SK-N-DZ (cell line): ENCODE measurements at regions not wholly inside any gene's neighbourhood (a gene's known extent, or its start where the extent isn't known, plus 50 kb on each side); places are given as distances from the start of the nearest gene placed in this dataset.
A peak's percentile ranks its signal among the peaks of the same experiment; 100 is the strongest.

Source experiments
- DNase-seq: peaks from one replicate; pipeline ENCODE4 v3.0.0-alpha.2; 2015; ENCODE audit warnings: low spot score

DNA sequence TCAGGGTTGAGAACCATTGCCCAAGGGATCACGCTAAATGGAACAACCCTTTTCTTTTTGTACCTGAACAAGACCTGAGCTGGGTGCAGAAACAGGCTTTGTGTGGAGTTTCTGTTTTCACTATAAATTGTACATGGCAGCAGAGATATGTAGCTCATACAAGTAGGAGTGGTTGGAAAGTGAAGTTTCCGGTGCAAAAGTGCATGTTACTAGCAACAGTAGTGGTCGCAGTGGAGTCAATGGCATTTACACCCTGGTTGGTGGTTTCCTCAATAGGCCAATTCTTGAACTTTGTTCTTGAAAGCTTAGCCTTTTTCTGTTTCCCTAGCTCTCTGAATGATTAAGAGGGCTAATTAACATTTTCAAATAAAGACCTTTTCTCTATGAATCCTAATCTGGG, 170.7 kb downstream of the NEBL start:
- no peak for DNase-seq

DNA sequence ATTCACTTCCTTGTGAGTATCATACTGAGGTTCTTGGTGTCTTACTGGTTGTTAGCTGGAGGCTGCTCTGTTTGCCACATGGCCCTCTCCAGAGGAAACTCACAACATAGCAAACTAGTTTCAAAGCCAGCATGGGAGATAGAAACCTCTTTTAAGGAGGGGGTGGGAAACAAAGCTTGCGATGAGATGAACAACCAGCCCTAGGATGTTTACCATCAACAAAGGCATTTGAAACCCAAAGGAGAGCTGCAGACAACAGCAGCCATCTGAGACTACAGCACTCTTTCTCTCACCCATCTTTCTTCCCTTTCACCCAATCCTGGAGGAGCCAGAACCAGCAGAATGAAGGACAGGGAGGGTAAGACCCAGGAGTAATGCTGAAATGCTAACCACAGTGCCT, 182.1 kb downstream of the NEBL start:
- DNase-seq, result no peak

DNA sequence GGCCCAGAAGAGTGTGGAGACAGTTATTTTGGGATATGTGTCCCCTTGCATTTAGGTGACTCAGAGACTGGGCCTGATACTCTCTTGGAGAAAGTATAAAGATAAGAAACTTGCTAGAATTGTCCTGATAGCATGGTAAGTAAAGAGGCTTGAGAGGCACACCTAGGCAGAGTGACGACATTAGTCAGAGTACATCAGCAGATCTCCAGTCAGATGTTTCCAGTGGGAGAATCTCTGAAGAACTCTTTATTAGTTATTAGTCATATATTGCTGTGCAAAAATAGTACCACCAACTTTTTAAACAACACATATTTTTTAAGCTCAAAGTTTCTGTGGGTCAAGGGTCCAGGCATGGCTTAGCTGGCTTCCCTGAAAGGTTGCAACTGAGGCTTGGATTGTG, 182.6 kb downstream of the NEBL start:
- DNase-seq, result no peak

DNA sequence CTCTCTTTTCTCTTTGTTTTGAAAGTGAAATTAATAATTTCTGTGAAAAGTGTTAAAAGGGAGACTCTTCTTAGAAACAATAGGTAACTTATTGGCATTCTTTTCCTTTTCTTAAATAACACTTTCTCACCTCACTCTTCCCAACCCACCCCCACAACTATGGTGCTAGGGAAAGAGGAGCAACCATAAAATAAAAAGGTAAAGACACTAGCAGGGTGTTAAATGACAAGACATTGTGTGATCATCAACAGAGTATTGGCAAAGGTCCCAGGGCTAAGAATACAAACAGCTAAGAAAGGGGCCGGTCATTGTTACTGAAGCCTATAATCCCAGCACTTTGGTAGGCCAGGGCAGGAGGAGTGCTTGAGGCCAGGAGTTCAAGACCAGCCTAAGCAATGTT, 183.7 kb downstream of the NEBL start:
- DNase-seq, result no peak

DNA sequence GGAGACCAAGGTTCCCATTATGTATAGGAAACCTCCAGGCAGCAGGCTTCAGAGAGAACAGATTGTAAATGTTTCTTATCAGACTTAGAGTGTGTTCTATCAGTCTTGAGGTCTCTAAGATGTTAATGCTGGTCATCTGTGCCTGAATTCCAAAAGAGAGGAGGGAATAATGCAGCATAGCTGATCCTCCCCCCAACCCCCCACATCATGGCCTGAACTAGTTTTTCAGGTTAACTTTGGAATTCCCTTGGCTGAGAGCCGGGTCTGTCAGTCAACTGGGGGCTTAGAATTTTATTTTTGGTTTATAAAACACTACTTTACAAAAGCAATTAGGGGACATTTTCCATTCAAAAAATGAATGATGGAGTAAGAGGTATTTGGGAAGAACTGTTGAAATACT, 184.3 kb downstream of the NEBL start:
- DNase-seq, result no peak

DNA sequence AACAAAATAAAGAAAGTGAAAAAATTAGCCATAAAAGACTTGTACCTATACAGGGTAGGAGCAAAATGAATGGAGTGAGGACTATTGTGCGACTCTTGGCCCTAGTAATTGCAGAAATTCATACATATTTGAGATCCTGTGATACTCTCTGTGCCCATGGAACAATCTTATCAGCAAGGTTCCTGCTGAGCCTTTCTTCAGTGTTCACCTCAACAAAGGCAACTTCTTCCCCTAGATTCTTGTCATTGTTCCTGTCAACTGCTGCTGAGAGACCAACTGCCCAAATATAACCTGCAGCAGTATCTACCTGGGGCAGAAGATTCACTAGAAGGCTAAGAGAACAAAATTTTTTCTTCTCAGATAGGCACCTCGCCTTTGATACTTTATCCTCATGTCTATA, 187.4 kb downstream of the NEBL start:
- no peak for DNase-seq

DNA sequence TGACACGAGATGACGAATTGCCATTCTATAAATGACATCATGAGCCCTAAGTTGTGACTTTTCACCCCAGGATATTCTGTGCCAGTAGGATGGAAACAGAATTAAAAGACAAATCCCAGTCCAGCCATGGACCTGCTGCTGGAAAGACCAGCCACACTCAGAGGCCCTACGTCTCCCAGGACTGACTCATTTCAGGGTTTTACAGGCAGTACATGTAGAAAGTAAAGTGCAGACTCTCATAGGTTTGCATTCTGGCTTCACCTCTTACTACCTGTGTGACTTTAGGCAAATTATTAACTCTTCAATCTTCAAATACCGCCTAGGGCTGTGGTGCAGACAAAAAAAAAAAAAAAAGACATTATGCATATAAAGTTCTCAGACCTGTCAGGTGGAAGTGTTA, 188.8 kb downstream of the NEBL start:
- no peak for DNase-seq

DNA sequence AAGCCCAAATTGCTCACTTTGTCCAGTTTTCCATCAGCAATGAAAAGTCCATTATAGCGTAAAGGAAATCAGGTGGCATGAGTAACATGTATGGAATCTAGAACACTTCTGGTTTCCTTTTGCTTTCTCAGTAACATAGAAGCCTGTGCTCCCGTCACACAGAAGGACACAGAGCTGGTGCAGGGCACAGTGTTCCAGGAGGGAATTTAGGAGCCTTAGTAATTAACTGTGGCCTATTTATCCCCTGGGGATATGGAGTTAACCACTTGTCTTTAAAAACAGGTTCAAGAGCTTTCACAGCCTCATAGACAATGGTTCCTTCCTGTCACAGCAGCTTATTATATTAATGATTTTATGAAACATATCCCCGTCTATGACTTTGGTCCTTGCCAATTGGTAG, 189.9 kb downstream of the NEBL start:
- no peak for DNase-seq

DNA sequence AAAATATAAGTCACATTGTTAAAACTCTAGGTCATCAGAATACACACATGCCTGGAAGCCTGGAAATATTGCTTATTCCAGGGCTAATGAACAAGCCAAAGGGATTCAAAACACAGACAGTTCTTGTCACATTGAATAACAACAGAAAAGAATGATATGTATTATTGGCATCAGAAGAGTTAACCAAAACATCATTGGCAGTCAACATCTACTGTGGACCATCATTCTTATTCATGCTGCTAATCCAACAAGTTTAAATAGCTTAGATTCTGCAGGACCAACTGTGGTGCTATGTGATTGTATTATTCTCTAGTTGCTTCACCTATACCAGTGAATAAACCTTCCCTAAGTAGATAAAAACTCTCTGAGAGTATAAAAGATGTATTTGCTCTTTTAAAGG, 198.3 kb downstream of the NEBL start:
- DNase-seq, result no peak

DNA sequence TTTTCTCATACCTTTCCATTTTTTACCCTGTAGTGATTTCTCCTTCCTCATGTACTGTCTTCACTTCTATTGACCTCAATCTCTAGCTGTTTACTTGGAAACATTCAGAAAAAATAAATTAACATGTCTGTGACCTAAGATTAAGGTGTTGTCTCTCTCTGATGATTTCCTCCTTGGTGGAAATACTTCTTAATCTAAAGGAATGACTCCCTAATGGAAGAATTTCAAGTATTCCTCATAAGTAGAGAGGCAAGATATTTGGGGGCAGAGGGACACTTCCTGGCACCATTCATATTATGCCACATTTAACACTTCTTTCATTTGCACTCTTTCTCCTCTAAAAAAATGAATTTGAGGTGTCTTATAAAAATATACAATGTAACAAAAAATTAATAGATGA, 202.8 kb downstream of the NEBL start:
- no peak for DNase-seq

DNA sequence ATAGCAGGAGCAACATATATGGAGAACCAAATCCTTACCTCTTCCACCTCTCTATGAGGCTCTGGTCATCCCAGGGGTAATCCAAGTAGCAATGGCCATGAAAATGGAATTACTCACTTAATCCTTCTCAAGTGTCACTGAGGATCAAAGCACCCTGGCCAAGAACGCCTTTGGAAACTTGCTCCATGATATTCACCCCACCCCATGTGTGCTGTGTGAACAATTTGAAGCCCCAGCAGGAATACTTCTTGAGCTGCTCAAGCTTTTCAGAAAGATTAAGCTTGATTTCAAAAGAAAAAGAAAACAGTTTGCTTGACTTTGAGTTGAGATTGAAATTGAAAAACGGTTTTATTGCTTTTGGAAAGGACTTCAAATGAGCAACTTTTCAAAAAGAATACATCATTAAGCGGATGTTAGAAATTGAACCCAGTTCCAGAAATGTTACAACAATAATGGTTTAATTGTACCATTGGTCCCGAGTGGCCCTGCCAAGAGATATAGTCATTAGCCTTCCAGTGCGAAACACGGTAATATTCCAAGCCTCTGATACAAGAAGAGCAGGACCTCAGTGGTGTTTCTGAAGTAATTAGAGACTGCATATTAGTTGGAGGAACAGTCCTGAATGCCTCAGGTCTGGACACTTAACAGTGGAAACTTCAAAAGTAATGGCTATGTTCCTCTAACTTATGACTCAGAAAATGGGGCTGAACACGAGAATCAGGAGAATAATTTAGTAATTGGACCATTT, 208.1 kb downstream of the NEBL start:
- DNase-seq, result no peak

DNA sequence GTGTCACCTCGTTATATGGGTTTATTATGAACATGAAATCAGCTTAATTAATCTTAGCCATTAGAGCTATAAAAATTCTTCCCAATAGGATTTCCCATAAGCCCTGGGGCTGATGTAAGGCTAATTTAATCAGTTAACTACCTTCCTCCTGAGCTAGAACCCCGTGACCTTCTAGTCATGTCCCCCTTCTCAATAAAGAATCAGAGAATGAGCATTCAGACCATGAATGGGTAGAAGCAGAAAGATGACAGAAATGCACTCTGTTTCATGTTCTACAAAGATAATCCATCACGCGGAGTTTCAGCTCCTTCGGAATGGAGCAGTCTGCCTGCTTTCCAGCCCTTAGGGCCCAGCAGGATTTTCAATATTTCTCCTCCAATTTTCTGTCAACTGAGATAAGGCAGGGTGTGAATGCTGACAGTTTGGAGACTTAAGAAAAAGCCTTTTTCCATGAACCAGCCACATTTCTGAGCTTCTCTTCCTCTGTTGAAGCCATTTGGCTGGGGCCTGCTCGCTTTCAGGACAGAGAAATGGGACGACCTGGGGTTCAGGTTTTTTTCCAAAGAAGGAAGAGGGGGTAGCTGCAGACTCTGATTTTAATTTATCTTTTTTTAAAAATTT, 211.0 kb downstream of the NEBL start:
- DNase-seq, result no peak

DNA sequence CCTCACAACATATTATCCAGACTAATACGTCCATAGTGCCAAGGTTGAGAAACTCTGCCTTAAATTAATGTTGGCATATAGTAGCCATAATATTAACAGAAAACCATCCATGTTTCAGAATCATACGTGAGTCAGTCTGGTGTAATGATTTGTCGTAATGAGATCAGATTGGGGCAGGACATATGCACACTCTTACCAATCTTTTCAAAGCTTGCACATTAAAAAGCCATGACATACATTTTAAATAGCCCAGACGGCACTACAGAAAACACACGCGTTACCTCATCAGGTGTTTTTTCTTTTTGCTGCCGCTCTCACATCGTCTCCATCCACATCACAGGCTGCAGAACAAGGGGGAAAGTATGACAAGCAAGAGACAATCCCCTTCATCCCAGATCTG, 211.6 kb downstream of the NEBL start:
- DNase-seq, result no peak

DNA sequence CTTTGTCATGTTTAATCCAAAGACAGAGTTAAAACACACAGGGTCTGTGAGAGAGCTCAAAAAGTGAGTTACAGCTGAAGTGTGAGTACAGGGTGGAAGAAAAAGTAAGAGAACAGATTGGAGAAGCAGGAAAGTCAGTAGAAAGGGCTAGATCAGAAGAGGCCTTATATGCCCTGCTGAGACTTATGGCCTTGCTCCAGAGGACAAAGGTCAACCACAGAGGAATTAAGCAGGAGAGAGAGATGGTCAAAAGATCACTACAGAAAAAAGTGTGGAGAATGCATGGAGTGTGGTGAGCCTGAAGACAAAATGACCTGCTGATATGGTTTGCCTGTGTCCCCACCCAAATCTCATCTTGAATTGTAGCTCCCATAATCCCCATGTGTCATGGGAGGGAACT, 213.8 kb downstream of the NEBL start:
- no peak for DNase-seq

DNA sequence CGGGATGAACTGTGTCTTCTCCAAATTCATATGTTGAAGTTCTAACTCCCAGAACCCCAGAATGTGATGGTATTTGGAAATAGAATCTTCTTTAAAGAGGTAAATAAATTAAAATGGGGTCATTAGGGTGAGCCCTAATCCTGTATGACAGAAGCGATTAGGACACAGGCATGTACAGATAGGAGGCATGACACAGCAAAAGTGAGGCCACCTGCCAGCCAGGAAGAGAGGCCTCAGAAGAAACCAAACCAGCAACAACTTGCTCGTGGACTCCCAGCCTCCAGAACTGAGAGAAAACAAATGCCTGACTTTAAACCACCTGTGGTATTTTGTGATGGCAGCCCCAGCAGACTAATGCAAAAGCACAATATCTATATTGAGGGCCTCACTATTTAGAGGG, 214.3 kb downstream of the NEBL start:
- peak; percentile 4 for DNase-seq

DNA sequence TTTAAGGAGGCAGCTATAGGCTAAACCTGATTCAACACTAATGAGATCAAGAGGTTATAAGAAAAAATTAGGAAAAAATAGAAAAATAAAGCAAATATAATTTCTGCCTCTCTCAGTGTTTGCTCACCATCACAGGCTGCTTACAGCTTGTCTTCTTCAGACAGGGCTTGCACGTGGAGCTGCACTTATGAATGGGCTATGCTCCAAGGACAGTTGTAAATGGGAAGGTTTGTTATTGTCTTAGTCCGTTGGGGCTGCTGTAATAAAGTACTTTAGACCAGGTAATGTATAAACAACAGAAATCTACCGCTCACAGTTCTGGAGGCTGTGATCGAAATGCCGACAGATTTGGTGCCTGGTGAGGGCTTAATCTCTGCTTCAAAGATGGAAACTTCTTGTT, 219.8 kb downstream of the NEBL start:
- DNase-seq, result no peak

DNA sequence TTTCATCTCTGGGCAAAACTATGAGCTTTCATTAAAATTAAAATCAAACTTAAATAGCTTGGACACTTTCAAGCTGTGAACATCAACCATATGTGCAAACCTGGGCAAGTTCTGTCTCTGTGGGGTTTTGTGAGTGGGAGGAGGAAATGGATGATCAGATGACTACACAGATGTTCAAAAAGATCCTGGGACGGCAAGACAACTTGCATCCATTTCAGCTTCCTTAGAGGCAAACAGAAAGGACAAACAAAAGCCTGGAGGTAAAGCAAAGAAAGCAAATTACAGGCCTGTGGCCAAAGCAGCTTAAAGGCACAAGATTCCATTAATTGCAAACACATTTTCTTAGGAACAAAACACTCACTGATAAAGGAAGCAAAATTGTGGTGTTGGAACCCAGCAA, 222.2 kb downstream of the NEBL start:
- DNase-seq, result no peak

DNA sequence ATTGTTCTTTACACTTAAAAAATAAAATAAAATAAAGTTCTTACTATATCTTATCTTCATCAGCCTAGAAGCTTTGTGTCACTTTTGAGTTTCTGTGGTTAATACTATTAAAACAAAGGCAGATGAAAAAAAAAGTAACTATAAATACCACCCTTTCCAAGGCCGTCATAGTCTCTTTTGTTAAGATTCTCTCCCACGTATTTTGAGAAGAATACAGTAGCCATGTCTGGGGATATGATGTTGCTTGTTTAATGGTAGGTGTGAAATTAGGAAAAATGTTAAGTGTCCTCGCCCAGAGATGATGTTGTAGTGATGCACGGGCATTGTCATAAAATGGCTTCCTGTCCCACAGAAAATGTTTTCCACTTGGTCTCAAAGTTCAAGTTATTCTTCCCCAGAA, 223.9 kb downstream of the NEBL start:
- no peak for DNase-seq

DNA sequence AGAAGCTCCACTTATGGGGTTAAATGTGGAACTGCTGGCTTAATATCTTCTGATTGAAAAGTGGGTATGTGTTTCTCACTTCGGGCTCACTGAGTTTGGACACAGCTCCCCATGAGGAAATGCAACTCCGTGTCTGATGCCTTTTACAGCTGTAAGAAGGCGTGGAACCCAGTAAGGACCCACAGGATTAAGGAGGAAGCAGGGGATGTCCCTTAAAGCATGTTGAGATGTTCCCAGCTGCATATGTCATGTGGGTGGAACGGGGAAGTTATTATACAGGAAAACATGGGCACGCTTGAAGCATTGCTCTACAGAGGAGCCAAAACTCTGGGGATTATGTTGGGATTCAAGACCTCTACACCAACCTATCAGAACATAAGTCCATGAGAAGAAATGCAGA, 224.4 kb downstream of the NEBL start:
- no peak for DNase-seq

DNA sequence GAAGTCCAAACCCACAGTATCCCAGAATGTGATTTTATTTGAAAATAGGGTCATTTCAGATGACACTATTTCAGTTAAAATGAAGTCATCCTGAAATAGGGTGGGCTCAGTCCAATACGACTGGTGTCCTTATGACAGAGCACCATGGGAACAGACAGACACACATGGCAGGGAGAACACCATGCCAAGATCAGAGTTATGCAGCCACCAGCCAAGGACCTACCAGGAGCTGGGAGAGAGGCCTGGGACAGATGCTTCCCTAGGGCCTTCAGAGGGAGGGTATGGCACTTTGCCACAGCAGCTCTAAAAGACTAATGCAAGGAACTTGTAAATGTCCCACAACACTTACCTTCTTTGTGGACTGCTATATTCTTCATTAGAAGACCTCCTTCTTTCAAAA, 226.5 kb downstream of the NEBL start:
- DNase-seq, result no peak

DNA sequence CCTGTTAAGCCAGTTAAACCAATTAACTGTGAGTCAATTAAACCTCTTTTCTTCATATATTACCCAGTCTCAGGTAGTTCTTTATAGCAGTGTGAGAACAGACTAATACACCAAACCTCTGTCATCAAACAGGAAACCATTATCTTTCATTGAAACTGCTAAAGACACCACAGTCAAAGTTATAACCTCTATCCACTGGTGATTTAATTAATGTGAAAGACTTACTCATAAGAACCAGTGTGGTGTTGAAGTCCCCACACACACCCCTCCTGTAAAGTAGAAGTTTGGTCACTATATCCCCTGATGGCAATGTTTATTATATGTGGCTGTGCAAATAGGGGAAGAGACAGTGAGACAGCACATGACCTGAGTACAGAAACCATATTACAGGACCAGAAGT, 228.1 kb downstream of the NEBL start:
- DNase-seq, result no peak

DNA sequence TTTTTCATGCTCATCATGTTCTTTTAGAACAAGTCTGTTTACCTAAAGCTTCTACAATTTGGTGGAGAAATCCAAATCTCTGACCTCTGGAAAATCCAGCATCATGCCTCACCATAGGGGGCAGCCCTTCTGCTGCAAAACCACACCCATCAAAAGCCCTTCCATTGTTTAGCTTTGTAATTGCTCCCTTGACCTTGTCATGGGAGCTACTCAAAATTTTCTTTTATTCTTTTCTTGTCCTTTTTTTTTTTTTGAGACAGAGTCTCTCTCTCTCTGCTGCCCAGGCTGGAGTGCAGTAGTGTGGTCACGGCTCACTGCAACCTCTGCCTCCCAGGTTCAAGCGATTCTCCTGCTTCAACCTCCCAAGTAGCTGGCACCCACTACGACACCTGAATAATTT, 234.4 kb downstream of the NEBL start:
- DNase-seq, result no peak

DNA sequence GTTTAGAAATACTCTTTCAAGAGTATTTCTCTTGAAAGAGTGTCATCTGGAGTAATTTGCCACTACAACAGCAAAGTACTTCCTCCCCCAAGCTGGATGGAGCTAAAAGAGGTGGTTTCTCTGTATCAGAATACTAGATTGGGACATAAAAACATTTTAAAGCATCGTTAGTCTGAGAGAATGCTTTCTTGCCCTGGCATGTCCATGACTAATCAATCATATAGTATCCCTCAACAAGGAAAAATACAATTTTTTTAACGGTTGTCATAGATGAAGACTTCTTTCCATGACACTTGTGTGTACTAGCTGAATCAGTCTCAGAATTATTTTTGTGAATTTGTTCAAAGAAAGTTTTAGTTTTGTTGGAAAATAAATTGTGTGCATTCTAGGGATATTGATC, 237.9 kb downstream of the NEBL start:
- DNase-seq, result no peak

DNA sequence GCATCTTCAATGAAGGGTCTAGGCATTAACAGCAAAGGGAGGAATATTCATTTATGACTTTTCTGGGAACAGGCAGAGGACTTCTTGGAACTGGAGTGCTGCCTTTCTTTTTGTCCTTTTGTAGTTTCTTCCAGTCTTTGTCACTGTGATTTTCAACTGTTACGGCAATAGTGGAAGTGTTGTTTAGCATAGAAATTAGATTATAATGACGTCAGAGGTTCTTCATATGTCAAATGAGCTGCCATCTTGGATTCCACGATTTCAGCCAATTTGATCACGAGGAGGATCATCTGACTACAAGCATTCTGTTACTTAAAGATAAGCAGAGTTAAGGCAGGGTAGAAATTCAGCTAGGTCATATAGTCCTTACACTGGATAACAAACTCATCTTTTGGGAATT, 239.0 kb downstream of the NEBL start:
- DNase-seq, result no peak
